Suppressor macrophage (primary cell): ENCODE measurements at regions not wholly inside any gene's neighbourhood (a gene's known extent, or its start where the extent isn't known, plus 50 kb on each side); places are given as distances from the start of the nearest gene placed in this dataset.

Experiments
- DNase-seq, 4 experiments: peaks; one replicate each; pipeline ENCODE4 v3.0.0-alpha.2; 2020 to 2022

DNA sequence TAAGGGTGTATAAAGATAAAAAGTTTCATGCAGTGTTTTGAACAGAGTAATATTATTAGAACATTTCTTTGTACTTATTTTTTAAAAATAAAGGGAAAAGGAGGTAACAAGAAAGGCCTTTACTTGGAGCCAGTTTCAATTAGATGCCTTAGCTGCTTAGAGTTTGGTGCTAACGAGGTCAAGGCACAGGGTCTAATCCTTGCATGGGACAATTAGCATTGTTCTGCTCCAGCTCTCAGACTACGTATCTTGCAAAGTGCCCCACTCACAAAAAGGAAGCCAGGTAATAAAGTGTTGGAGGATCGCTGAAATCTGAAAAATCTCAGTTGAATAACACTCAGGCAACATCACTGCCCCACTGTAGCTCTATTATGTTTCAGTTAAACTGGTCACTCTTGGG is 2011.3 kb downstream of the EFNA5 start:
- DNase-seq = no peak

DNA sequence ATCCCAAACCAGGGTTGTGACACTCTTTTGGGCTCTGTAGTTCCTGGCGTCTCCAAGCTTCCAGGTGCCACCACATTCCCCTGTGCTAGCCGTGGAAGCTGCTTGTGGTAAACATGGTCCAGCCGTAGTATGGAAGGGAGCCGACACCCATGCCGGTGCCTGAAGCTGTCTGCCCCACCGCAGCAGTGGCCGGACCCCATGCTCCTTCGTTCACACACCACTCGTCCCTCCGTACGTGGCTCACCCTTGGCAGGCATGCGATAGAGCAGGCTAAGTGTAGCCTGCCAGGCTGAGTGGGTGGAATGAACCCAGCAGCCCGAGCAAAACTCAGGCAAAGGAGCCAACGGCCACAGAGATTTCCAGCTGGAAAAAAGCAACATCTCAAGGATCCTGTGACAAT is 2030.4 kb downstream of the EFNA5 start:
- no peak for DNase-seq

DNA sequence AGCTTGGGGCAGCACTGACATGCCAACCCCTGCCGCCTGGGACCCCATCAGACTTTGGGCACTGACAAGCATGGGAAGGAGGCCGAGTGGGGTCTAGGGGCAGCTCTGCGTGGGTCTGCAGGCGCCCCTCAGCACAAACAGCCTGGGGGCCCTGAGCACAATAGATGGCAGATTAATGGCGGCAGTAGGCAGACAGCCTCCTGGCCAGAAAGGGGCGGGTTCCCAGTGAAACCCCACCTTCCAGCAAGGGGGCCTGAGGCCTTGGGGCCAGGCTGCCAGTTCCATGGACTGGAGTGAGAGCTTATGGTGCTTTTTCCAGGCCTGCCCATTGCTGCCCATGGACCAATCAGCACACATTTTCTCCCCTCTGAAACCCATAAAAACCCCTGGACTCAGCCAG is 2031.2 kb downstream of the EFNA5 start:
- DNase-seq = no peak

DNA sequence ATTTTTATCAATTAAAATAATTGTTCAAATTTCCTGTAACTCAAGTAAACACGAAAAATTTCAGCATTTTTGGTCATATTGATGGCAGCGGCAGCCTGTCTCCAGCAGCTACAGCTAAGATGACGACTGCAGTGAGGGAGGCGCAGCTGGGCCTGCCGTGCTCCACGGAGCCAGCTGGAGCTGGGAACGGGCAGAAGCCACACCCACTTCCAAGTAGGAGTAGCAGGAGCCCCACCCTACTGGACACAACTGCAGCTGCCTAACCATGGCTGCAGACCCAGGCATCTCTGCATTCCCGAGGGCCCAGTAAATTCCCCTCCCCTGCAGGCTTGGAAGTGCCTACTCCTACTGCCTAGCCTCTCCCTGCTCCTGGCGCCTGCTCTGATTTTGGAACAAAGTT is 2031.7 kb downstream of the EFNA5 start:
- DNase-seq = no peak

DNA sequence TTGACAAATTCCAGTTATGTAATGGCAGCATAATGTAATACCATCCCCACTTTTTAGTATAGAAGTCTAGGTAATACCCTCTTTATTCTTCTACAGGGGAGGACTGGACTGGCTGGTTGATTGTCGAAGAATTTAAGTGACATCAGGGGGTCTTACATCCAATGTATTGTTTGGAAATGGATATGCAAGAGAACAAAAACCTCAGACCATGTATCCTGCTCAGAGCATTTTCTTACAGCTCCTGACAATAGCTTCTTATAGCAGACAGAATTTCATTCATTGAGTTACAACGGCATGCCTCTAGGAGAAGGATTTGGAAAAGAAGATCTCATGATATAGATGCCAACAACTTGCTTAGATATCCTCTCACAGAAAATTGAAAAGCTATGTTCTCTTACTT is 2032.3 kb downstream of the EFNA5 start:
- DNase-seq = no peak

DNA sequence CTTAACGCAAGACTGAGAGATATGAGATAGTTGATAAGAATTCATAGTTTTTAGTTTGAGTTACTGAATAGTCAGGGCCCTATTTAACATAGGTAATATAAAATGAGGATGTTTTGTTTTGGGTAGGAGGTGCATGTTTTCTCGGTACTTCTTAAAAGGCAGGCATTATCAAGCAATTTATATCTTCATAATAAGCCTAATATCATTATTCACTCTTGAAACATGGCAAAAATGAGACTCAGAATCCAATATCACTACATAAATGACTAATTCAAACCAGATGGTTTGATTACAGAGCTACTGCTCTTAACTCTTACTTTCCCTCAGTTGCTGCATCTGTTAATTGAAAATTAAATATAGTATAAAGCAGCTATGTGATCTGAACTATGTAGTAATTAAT is 2038.7 kb downstream of the EFNA5 start:
- DNase-seq = no peak

DNA sequence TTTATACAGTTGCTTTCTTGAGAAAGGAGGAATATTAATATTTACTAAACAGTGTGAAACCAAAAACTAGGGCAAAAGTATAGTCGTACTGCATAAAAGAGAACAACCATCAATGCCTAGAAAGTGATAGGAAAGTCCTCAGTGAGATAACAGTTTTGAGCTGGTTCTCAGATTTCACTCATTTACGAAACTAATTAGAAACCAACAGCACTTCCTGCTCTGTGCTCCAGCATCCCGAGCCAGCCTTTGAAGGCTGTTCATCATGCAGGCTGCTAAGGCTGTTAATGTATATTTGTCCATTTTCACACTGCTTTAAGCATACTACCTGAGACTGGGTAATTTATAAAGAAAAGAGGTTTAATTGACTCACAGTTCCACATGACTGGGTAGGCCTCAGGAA is 2039.9 kb downstream of the EFNA5 start:
- DNase-seq = no peak

DNA sequence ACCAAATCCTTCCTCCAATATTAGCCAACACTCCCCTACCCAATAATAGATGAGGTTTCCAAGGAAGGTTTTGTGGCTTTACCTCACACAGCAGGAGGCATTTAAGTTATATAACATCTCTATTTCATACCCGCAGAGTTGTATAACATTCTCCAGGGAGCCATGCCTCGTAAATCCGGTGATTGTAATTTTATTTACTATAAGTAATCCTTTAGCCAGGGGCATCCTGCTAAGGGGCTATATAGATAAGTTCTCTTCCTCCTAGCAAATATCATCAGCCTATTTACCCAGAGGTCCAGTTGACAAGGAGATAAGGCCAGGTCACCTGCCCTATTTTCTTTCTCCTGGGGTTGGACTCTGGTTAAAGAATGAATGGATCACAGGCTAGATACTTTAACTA is 2051.0 kb downstream of the EFNA5 start:
- DNase-seq = no peak

DNA sequence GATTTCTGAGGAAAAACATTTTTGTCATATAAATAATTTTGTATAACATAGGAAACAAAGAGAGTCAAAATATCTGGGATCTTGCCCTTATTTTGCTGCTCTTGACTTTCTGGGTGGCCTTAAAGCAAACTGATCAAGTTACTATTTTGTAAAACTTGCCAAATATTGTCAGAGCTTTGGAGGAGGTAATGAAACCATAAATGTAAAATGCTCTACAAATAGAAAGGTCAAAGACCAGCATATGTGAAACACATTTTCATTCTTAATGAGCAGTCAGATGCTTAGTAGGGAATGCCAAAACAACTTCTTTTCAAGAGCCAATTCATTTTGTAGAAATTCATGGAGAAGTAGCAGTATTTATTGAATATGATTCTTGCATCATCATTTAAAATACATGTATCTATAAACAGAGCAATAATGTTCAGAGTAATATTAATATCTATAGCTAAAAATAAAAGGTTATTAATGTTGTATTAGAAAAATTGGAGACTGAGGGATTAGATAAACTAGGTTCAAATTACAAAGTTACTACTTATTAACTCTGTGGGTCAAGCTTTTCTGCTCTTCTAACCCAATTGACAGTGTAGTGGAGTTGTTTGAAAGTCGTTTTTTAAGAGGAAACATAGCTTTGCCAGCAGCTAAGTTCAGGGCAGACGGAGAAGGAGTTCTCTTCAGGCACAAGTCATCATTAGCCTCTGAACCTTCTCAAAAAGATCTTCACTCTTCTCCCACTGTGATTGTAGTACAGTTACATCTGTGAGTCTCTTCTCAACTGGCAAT is 2053.1 kb downstream of the EFNA5 start:
- no peak for DNase-seq

DNA sequence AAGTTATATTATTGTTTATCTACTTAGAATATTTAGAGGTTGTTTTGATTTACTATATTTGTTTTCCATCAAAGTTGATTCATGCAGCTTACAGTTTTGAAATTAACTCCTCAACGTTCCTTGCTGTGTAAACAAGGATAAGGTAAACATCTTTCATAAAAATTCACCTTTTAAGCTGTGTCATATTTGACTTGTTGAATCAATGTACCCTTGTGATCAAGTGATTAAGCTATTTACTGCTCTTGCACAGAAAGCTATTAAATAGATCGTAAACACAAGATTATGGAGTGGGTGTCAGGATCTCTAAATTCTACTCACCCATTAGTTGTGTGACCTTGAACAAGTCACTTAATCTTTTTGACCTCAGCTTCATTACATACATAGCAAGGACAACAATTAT is 2054.0 kb upstream of the NUDT12 start:
- no peak for DNase-seq

DNA sequence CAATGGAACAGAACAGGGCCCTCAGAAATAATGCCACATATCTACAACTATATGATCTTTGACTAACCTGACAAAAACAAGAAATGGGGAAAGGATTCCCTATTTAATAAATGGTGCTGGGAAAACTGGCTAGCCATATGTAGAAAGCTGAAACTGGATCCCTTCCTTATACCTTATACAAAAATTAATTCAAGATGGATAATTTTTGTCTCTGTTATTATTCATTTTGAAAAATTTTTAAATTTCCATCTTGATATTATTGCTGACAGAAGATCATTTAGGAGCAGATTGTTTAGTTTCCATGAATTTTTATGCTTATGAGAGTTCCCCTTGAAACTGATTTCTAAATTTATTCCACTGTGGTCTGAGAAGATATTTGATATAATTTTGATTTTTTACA is 2039.8 kb upstream of the NUDT12 start:
- peak in 2 of 4 experiments; percentile 4 to 13 for DNase-seq

DNA sequence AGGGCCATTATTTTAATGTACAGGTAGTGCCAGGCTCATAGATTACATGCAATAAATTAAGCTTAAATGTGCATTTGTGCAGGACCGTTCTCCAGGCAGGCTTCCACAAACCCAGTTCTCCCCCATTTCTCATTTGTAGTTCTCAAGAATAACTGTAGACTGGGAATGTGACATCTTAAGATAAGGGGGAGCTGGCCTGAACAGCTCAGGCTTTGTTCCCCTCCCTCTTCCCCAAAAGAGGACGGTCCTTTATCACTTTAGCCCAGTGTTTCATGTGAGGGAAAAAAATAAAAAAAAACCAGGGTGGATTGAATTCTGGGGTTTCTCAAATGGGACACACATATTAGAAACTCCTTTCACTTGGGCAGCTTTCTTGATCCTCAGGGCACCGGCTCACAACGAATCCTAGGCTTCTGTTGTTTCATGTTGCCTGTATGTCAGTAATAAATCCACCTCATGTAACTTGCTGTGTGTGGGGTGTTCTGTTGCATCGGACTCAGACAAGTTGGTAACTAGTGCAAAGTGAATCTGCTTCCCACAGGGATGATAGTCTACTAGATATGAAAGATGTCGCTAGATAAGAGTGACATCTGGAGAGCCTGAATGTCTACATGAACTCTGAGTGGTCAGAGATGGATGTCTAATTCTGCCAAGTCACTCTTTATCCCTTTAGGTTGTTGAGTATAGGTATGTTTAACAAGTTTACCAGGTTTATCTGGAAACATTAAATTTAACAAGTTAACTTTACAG is 2030.6 kb upstream of the NUDT12 start:
- no peak for DNase-seq

DNA sequence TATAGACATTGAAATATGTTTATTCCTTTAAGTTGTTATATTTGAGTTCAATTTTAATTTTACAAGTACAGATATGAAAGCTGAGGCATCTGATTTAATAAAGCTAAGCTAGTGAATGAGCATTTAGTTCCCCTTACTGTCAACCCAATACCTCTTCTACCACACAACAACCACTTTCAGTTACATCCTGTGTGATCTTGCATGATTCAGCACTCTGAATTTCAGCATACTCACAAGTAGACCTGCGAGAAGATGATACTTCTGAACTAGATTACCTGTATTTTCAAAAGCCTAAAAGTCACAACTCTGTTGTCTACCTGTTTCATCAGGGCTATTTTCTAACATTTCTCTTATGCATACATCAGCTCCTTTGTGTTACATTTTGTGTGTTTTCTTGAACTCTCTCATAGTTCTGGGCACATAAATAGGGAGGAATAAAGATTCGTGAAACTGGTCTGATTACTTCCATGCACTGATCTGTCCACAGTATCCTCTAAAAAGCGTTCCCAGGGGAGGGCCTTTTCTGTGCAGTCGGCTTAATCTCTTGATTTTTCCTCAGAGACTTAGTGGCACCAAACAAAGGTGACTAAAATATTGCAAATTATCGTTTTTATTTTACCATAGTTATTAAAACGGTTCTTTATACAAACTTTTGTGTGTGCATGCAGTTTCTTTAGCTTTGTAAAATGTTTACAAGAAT is 2025.5 kb upstream of the NUDT12 start:
- no peak for DNase-seq

DNA sequence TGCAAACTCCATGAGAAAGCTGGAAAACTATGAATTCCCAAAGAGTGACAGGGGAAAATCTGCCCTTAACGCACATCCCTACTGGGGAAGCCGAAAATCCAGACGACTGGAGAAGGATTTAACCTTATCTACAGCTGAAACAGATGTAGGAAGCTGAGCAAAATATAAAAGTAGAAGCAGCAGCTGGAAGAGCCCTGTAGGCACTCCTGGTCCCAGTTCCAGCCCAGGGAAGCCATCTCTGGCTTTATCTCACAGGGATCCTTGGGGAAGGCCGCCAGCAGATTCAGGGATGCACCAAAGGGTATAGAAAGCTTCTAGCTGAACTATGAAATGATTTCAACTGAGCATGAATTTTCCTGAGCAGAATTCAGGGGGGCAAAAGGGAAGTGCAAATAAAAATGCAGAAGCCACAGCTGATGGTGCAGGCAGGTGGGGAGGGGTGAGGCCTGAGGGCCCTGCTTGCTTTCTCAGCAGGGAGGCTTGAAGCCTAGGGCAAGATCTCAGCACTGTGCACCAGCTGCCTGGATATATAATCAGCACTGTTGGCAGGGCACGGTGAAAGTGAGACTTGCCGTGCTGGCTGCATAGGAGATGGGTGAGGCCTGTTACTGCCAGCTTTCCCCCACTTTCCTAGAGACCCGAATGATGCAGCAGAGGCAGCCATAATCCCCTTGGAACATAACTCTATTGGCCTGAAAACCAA is 2019.5 kb upstream of the NUDT12 start:
- no peak for DNase-seq

DNA sequence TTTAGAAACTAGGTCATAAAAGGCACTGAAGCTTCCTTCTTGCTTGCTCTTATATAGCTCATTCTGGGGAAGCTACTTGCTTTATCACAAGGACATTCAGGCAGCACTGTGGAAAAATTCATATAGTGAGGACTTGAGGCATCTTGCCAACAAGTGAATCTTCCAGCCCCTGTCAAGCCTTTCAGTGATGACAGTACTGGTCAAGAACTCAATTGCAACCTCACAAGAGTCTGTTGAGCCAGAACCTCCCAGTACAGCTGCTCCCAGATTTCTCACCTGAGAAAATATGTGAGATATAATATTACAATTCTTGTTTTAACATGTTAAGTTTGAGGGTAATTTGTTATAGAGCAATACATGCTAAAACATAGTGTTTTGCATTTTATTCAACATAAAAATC is 2011.0 kb upstream of the NUDT12 start:
- DNase-seq = no peak

DNA sequence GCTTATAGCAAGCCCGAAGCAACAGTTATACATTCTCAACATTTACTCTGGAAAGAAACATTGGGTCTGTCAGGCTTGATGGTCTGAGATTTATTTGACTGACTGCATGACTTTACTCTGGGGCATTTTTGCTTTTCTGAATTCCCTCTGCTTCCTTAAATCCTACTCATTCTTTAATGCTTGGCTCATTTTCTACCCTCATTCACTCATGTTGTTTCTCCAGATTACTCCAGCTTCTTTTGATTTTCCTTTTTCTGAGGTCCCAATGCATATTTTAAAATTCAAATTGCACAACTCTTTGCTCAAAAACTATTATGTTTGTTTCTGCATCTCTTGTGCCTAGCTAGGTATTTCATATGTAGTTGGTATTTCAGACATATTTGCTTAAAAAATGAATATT is 2002.9 kb upstream of the NUDT12 start:
- DNase-seq = no peak

DNA sequence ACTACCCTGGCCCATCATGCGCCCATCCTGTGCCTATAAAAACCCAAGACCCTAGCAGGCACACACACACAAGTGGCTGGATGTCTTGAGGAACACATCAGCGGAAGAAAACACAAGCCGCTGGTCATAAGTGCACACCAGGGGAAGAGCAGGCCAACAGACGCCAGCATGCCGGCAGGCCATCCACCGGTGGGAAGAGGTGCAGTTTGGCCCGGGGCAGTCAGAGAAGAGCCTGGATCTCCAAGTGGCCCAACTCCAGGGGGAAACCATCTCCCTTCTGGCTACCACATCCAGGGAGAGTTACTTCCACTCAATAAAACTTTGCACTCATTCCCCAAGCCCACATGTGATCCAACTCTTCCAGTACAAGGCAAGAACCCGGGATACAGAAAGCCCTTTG is 2001.3 kb upstream of the NUDT12 start:
- DNase-seq = no peak

DNA sequence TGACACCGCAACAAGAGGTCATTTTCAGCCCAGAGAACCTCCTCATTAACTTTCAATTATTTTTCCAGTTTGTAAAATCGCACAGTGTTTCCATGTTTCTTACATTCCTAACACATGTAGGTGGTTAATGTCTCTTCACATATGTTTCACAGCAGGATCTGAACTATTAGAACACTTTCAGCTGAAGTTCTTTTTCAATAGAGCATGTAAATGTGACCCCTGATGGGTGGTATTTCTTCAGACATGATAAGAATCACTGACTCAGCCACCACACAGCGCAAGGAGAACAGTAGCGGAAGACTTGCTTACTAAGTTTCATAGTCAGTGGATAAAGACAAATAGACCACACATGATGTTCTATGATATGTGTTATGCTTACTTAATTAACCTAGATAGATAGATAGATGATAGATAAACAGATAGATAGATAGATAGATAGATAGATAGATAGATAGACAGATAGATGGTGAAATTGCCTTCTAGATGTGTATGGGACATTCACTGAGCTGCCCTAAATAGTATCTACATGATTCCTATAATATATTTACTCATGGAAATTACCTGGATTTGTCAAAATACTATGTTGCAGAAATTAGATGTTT is 1992.1 kb upstream of the NUDT12 start:
- no peak for DNase-seq

DNA sequence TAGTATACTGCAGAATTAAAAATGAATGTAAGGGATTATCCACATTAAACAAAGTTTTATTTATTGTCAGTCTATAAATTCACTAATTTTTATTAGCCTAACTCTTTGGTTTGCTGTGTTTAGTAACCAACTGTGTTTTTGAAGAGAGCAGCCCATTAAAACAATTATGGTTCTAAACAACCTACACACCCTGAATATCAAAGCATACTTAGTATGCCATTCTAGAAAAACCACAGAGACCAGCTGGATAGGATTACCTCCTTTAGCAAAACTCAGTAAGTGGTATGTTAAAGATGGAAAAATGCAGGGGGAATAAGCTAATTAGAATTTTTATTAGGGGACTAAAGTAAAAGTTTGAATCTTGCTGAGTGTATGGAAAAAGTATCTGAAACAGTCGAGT is 1981.7 kb upstream of the NUDT12 start:
- no peak for DNase-seq

DNA sequence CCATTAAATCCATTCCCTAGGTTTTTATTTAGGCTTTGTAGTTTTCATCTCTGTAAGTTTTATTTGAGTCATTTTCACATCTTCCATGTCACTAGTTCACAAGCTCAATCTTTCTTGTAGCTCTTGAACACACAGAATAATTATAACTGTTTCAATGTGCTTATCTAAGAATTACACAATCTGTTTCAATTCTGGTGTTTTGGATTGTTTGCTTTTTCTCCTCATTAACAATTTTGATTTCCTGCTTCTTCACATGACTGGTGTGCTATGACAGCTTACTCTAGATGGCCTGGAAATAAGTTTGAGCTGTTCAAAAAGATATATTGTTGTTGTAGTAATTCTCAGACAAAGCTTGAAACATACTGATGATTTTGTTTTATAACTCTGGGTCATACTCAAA is 1974.1 kb upstream of the NUDT12 start:
- DNase-seq = no peak

DNA sequence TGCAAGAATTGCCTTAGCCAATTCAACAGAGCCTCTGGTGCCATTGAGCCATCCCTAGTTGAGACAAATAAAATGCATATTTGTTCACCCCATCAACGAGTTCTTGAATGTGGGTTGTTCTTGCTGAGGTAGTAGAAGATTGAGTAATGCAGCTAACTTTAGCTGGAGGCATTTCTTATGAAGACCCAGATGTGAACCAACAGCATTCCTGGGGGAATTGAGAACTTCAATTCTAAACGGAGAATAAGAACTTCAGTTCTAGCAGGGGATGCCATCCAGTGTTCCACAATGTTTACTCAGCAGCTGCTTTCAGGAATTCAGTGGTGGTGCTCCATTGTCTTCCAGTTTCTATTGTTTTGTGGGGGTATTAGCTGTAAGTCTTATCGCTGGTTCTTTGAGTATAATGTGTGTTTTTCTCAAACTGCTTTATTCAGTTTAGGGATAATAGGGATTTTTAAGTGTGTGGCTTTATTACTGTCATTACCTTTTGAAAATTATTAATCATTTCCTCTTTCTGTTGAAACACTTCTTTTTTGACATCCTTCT is 1968.2 kb upstream of the NUDT12 start:
- no peak for DNase-seq

DNA sequence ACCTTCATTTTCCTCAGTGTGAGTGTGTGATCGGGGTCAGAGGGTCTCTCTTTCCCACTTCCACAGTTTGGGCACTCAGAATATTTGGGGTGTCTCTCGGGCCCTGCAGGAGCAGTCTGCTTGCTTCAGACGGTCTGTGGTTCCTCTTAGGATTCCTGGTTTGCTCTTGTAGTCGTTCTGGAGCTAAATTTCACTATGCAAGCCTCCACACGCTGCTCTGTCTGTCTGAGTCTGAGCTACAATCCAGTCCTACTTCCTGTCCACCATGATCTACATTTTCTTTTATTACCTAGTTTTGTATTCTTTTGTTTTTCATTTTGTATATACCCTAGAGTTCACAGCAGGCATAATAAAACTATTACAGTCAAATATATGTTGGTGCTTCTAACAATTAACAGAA is 1967.3 kb upstream of the NUDT12 start:
- DNase-seq = no peak
